Peyer's patch (tissue), 4 donors: ENCODE measurements at regions not wholly inside any gene's neighbourhood (a gene's known extent, or its start where the extent isn't known, plus 50 kb on each side); places are given as distances from the start of the nearest gene placed in this dataset.

ENCODE experiments used
- DNase-seq, 3 donors: peaks; one replicate each; pipeline ENCODE4 v3.0.0-alpha.2; 2017 to 2019
- H3K27ac ChIP-seq, 4 donors: fragments of 200-600 bp; sonication (generic); one replicate each; pipeline ENCODE4 v1.5.1; 2016 to 2019
- H3K27me3 ChIP-seq, 2 donors: fragments of 200-600 bp; sonication (generic); one replicate each; pipeline ENCODE4 v1.5.1; 2019
- H3K36me3 ChIP-seq, 3 donors: fragments of 200-600 bp; sonication (generic); one replicate each; pipeline ENCODE4 v1.5.1; 2016 to 2019
- H3K4me1 ChIP-seq, 4 donors: fragments of 200-600 bp; sonication (generic); one replicate each; pipeline ENCODE4 v1.5.1; 2016 to 2019
- H3K4me3 ChIP-seq, 4 donors: fragments of 200-600 bp; sonication (generic); 1 replicate in 3 of 4; 2 replicates in 1 of 4; pipeline ENCODE4 v1.5.1; 2016 to 2019; ENCODE audit warnings: mild to moderate bottlenecking in 1 of 4
- H3K9me3 ChIP-seq, 4 donors: fragments of 200-600 bp; sonication (generic); one replicate each; pipeline ENCODE4 v1.5.1; 2016 to 2019; ENCODE audit warnings: mild to moderate bottlenecking in 1 of 4
- POLR2A ChIP-seq, 2 donors: fragments of 450-650 bp; IDR thresholded peaks; one replicate each; pipeline ENCODE4 v1.5.1; 2017; ENCODE audit warnings: antibody characterized with exemption in 2 of 2, mild to moderate bottlenecking in 2 of 2, moderate library complexity in 2 of 2
- TF ChIP-seq, protein P1 (sequence below), 6 experiments: fragments of 450-650 bp in 4 of 6; fragments of 200-600 bp in 2 of 6; sonication (generic) in 1 of 6; IDR thresholded peaks; one replicate each; pipeline ENCODE4 v1.5.1; 2017 to 2019; ENCODE audit warnings: antibody characterized with exemption in 6 of 6, mild to moderate bottlenecking in 3 of 6, moderate library complexity in 1 of 6

DNA sequence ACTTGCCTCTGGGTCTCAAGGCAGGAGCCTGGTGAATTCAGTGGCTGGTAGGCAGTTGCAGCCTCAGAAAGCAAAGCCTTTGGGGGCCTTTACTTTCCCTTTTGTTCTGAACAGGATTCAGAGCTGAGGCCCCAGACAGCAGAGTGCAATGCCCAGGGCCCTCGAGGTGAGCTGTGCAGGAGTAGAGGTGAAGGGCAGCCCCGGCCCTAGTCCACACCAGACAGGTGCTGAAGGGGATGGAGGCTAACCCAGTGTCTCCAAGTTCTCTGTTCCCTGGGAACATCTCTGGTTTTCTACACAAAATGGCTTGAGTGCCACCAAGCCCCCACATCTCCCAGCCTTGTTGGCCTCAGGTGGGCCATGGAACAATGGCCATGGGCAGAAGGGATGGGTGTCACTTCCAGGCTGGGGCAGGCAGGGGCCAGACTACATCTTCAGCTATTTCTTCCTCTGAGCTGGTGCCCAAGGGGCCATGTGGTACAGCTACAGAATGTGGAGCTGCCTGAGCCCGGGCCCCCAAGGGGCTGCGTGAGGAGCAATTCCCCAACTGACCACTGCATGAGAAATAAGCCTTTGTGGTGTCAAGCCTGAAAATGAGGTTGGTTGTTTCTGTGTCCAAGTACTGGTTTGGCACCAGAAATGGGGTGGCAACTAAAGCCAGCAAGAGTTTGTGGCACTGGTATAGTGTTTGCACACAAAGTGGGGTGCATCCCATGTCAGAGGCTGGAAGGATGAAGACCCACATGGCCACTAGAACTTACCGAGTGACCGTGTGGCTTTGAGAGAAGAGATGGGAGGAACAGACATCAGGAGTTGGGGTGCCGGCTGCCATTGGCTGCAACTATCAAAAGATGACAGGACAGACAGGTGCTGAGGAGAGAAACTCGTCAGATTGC is 57.8 kb downstream of the BARX1 start:
- TF ChIP-seq, protein P1, sequence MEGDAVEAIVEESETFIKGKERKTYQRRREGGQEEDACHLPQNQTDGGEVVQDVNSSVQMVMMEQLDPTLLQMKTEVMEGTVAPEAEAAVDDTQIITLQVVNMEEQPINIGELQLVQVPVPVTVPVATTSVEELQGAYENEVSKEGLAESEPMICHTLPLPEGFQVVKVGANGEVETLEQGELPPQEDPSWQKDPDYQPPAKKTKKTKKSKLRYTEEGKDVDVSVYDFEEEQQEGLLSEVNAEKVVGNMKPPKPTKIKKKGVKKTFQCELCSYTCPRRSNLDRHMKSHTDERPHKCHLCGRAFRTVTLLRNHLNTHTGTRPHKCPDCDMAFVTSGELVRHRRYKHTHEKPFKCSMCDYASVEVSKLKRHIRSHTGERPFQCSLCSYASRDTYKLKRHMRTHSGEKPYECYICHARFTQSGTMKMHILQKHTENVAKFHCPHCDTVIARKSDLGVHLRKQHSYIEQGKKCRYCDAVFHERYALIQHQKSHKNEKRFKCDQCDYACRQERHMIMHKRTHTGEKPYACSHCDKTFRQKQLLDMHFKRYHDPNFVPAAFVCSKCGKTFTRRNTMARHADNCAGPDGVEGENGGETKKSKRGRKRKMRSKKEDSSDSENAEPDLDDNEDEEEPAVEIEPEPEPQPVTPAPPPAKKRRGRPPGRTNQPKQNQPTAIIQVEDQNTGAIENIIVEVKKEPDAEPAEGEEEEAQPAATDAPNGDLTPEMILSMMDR (IDR thresholded peaks at IDR 0.05), result no peak
- TF ChIP-seq POLR2A (IDR thresholded peaks at IDR 0.05), result no peak
- Histone ChIP-seq H3K36me3 (no peaks in the 10 kb centered on the region), H3K4me1 (no peaks in the 10 kb centered on the region), H3K9me3 (no peaks in the 10 kb centered on the region), H3K4me3 (no peak overlapping the region), H3K27me3 (no peaks in the 10 kb centered on the region), H3K27ac (no peak overlapping the region)
- DNase-seq, result peak in 2 of 3 donors; percentile 21 to 33

DNA sequence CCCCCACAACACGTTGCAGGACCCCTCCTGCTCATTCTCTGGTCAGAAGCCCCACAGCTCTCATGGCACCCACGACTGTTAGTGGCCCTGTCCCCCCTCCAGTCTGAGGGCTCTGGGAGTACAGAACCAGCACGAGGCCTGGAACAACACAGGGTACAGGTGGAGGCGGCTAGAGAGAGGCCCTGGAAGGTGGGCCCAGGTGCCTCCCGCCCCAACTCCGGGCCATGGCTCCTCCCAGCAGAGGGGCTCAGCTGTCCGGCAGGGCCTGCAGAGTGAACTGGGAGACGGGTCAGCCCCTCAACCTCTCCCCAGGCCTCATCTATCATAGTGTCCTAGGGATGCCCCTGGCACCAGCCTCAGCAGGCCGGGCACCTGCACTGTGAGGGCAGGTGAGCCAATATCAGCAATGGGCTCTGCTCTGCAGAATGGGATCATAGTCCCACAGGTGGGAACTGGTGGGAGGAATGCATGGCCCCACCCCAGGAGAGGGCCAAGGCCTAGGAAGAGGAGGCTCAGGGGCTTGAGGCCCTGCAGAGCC is 58.6 kb downstream of the BARX1 start:
- no peak for TF ChIP-seq POLR2A (IDR thresholded peaks at IDR 0.05)
- TF ChIP-seq, protein P1 (IDR thresholded peaks at IDR 0.05), result no peak
- Histone ChIP-seq H3K9me3 (no peaks in the 10 kb centered on the region), H3K27ac (no peak overlapping the region), H3K36me3 (no peaks in the 10 kb centered on the region), H3K4me1 (no peaks in the 10 kb centered on the region), H3K27me3 (no peaks in the 10 kb centered on the region), H3K4me3 (no peak overlapping the region)
- peak in 2 of 3 donors; percentile 18 to 38 for DNase-seq

DNA sequence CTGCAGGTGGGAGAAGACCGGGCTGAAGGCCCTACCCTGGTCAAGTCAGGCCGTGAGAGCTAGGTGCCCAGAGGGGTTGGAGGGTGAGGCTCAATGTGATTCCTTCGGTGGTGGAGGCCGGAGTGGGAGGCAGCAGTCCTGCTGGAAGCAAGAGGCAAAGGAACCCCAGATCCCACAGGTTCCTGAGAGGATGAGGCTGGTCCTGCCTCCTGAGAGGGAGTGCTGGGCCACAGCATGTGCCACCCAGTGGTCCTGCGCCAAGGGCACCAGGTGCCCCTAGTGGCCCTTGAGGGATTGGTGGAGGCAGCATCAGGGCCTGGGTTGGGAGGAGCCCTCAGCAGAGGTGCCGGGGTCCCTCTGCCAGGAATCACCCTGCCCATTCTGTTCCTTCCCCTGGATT is 59.1 kb downstream of the BARX1 start:
- TF ChIP-seq, protein P1 (IDR thresholded peaks at IDR 0.05), result no peak
- no peak for TF ChIP-seq POLR2A (IDR thresholded peaks at IDR 0.05)
- Histone ChIP-seq H3K4me3 (no peak overlapping the region), H3K9me3 (no peaks in the 10 kb centered on the region), H3K36me3 (no peaks in the 10 kb centered on the region), H3K27me3 (no peaks in the 10 kb centered on the region), H3K4me1 (no peaks in the 10 kb centered on the region), H3K27ac (no peak overlapping the region)
- peak in 2 of 3 donors; percentile 25 to 29 for DNase-seq

DNA sequence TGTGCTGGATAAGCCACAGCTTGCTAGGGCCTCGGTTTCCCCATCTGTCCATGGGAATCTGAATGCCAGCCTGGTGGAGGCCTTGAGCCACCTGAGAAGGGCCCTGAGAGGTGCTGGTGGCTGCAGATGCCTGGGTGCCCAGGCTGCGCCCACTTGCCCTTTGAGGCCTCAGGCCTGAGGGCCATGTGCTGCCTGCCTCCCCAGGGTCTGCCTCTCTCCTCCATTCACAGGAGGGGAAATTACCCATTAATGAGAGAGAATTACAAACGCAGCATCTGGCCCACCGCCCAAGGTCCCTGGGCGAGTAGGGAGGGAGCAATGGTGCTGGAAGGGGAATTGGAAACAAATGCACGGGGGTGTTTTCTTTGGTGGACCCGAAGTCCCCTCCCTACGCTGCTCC is 59.6 kb downstream of the BARX1 start:
- peak in 2 of 3 donors; percentile 15 to 20 for DNase-seq
- Histone ChIP-seq H3K36me3 (no peaks in the 10 kb centered on the region), H3K4me1 (no peaks in the 10 kb centered on the region), H3K27ac (no peak overlapping the region), H3K4me3 (no peak overlapping the region), H3K27me3 (no peaks in the 10 kb centered on the region), H3K9me3 (no peaks in the 10 kb centered on the region)
- TF ChIP-seq POLR2A (IDR thresholded peaks at IDR 0.05), result no peak
- TF ChIP-seq, protein P1 (IDR thresholded peaks at IDR 0.05), result no peak

DNA sequence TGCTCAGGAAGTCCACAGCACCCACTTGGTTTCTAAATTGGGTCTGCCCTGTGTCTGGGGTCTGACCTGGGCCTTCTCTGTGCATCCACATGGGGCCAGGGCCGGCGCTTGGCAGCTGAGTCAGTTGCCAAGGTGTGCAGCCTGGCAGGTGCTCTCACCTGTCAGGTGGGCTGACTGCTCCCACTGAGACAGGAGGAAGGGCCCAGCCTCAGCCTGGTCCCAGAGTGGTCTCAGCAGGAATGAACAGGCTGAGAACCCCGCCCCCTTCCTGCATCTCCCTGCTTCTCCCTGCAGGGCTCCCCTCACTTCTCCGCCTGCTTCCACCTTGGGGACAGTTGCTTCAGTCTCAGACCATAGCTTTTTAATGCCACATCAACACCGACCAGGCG is 60.5 kb downstream of the BARX1 start:
- Histone ChIP-seq H3K27ac (no peak overlapping the region), H3K4me3 (no peak overlapping the region), H3K36me3 (no peaks in the 10 kb centered on the region), H3K27me3 (no peaks in the 10 kb centered on the region), H3K9me3 (no peaks in the 10 kb centered on the region), H3K4me1 (no peaks in the 10 kb centered on the region)
- no peak for TF ChIP-seq POLR2A (IDR thresholded peaks at IDR 0.05)
- TF ChIP-seq, protein P1 (IDR thresholded peaks at IDR 0.05), result no peak
- DNase-seq, result peak in 2 of 3 donors; percentile 36
